GM19467 (cell line): ENCODE measurements at regions not wholly inside any gene's neighbourhood (a gene's known extent, or its start where the extent isn't known, plus 50 kb on each side); places are given as distances from the start of the nearest gene placed in this dataset.
"Not testable (repeated sequence)": the region's sequence is repeated elsewhere in the genome, so short reads cannot be mapped to it uniquely, and the experiment has no call there.

ENCODE experiments used
- ATAC-seq: cut with Tn5 transposase; IDR thresholded peaks from one replicate; pipeline ENCODE4 v1.9.1; 2021; ENCODE audit warnings: mild to moderate bottlenecking, moderate library complexity; ENCODE audit not compliant: unreplicated experiment

DNA sequence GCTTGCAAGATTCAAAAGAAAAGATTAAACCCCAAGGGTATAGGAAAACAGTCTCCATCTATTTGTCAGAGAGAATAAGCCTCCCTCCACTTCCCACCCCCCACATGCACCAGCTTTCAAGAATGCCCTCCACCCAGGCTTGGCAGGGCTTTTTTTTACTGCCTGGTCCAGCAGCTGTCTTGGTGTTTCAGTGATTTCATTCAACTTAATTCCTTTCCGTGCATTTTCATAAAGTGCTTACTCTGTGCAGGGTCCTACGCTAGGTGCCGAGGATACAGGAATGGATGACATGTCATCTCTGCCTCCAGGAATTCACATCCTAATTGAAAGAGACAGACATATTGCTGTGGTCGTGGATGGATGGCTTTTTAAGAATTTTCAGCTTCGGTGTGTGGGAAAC is 117.9 kb downstream of the LRATD1 start:
- ATAC-seq = no peak

DNA sequence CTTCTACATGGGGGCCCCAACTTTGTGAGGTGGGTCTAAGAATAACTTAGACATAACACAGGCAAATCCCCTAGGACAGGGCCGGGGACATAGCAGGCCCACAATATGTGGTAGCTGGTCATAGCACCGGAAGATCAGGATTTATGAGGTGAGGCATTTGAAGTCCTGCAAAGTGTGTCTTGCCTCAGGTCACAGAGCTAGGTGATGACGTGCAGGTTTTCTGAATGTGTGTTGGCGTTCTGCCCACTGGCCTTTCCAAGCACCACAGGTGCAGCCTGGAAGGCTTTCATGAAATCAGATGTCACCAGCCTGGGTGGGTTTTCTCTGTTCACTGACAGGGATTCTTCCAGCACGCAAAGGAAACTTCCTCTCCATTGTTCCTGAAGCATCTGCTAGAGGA is 119.1 kb downstream of the LRATD1 start:
- ATAC-seq = no peak

- peak; percentile 81 for ATAC-seq
Measured at GRCh38 chr2:14752295-14752694, 119.8 kb downstream of the LRATD1 start.

DNA sequence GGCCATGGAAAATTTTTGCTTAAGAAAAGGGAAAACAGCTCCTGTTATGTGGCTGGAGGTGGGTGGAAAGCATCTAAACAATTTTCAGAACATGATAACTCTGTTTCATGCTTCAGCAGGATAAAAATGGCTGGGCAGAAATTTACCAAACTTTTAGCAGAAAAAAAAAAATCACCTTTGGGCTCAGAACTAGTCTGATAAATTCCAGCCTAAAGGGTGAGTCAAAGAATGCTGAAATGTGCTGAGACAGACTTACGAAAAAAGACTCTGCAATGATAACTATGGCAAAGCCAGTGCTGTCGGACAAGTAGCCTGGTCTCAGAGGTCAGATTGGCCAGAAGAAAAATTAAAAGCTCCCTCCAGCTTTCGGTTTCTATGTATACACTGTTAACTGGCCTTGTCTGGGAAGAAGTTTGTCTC is 123.6 kb downstream of the LRATD1 start:
- no peak for ATAC-seq

- ATAC-seq = no peak
Measured at GRCh38 chr2:14756981-14757657, 124.6 kb downstream of the LRATD1 start.

DNA sequence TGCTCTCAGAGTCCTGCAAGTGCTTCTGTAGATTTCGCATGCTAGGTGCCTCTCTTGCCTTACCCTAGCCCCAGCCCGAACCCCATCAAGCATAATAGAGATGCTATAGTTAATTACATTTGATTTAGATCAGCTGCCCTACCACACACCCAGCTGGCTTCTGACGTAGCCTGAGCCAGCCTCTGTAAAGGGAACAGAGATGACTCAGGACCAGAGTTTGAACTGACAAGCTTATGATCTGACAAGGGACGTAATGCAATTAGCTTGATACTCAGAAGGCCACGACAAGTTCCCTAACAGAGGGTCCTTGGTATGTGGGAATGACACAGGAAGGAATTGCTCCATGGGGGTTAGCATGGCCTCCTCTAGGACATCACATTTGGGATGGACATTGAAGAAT is 126.6 kb downstream of the LRATD1 start:
- ATAC-seq = no peak

DNA sequence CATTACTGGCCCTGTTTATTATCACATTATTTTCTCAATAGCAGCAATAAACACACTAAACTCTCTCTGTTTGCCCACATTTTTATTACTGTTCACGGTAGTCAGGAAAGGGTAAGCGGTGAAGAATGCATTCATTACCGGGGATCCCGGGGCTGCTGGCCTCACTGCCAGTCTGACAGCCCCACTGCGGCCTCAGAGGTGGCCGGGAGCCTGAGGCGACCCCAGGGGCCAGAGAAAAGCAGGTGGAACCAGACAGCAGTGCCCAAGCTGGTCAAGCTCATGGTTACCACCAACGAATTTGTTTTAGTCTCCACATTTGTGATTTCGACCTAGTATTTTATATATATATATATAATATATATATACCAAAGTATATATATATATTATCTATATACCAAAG is 127.7 kb downstream of the LRATD1 start:
- ATAC-seq = no peak

- ATAC-seq = no peak
Measured at GRCh38 chr2:14761118-14761517, 128.6 kb downstream of the LRATD1 start.

- no peak for ATAC-seq
Measured at GRCh38 chr2:14773696-14774095, 141.2 kb downstream of the LRATD1 start.

DNA sequence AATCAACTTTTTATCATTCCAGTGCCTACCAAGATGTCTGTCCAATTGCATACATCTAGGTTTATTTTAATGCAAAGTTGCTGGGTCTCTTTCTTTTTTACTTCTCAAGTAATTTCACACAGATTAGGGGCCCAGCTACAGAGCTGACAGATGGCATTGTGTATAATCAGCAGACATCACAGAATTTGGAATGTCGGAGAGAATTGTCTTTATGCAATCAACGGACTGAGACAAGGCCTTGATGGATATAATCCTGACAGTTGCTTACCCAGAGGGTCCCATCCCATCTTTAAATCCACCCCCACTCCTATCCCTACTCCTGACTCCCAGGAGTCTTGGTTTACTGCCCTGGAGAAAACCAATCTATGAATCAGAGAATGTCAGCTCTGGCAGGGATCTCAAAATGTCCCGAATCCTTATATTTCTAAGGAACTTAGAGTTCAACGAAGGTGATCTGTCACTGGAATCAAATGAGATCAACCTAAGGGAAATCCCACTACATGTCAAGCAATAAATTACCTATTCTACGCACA is 142.0 kb downstream of the LRATD1 start:
- no peak for ATAC-seq

DNA sequence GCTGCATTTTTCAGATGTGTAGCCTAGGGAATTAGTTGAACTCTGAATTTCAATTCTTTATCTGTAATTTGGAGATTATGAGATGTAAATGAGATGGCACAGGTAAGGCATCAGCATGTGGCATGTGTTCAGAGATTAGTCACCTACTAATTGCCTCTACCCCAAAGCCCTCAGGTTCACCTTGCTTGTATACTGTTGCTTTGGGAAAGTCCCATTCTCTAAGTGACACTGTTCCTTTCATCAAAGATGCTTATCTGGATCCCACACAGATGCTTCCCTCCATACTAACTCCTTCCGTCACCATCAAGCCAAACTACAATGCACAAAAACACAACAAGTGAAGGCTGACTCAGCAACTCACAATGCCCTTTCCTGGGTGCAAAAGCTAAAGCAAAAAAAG is 143.7 kb downstream of the LRATD1 start:
- ATAC-seq = no peak

GRCh38 chr2:14778015-14778414 is 145.5 kb downstream of the LRATD1 start:
- no peak for ATAC-seq

- ATAC-seq = no peak
Measured at GRCh38 chr2:14779252-14779651, 146.7 kb downstream of the LRATD1 start.

DNA sequence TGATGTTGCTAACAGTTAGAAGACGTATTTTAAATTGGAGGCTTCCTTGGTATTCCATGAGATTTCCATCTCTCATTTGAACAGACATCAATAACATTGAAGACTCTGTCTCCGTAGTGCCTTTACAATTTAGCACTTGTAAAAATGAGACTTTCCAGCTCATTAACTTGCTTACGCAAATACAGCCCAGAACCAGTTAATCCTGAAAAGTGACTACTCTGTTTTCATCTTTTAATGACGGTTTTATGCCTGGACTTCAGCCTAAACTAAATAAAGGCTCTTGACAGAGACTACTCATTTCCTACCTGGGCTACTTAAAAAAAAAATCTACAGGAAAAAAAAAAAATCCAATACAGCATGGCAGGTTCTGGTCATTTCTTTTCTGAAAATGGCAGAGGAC is 148.6 kb downstream of the LRATD1 start:
- ATAC-seq = no peak

DNA sequence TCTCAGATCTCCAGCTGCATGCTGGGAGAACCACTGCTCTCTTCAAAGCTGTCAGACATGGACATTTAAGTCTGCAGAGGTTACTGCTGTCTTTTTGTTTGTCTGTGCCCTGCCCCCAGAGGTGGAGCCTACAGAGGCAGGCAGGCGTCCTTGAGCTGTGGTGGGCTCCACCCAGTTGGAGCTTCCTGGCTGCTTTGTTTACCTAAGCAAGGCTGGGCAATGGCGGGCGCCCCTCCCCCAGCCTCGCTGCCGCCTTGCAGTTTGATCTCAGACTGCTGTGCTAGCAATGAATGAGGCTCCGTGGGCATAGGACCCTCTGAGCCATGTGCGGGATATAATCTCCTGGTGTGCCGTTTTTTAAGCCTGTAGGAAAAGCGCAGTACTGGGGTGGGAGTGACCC is 156.3 kb downstream of the LRATD1 start:
- ATAC-seq = not testable (repeated sequence)

- no peak for ATAC-seq
Measured at GRCh38 chr2:14790041-14790640, 157.6 kb downstream of the LRATD1 start.

GRCh38 chr2:14803994-14804393 is 171.5 kb downstream of the LRATD1 start:
- ATAC-seq = no peak

DNA sequence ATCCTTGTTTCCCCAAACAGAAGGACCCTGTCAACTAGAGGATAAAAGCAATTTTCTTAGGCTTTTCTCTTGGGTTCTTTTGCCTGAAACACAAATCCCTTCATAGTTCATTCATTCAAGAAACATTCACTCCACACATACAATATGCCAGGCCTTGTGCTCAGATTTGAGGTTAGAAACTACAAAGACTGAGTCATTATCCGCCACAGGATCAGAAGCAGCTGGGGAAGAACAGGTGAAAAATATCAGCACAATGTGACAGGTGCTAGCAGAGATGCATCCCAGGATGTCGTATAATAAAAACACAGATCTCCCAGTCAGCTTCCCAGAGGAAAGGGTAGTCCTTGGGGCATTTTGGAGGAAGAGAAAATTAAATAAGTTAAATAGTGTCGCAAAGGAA is 172.4 kb downstream of the LRATD1 start:
- no peak for ATAC-seq

DNA sequence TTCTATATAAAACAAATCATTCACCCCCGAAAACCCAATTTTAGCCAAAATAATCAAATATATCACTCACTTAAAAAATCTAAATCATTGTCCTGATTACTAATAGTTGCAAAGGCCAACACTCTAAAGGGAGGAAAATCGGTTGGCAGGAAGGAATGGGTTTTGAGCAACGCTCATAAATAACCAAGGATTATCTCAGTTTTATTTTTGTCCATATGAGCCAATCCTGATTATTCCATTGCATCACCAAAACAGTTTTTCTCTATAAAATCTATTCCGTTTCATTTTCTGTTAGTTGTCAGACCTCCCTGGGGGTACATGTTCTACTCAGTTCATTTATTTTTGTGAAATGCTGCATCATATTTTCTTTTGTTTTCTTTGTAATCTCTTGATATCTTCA is 174.1 kb downstream of the LRATD1 start:
- ATAC-seq = no peak

GRCh38 chr2:14815201-14815600 is 182.7 kb downstream of the LRATD1 start:
- no peak for ATAC-seq

DNA sequence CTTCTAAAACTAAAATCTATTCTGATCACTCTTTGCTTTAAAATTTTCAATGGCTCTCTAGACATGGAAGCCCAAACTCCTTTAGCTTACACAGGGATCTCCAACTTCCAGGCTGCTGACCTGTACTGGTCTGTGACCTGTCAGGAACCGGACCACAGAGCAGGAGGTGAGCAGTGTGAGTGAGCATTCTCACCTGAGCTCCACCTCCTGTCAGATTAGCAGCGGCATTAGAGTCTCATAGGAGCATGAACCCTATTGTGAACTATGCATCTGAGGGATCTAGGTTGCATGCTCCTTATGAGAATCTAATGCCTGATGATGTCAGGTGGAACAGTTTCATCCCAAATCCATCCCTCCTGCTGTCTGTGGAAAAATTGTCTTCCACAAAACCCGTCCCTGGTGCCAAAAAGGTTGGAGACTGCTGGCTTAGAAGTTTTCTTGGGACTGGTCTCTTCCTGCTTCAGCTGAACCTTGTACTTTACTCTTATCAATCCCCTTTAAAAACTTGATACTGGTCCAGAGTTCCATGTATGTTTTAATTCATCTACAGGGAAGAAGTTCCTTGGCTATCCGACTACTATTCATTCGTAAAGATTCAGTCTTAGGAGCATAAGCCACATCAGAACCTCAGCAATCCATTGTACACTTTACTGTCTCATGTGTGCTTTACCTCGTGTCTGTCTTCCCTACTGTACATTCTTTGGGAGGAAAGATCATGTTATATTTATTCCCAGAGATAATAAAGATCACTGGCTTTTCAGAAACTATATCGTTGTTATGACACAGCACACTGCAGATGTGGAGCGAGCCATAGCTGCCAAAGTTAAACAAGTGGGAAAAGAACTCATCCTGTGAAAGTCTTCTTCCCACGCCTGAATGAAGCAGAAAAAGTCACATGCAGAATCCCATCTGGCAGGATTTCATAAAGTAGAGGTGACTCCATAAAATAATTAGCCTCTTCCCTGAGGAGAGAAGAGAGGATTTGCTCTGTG is 183.8 kb downstream of the LRATD1 start:
- no peak for ATAC-seq
